PC-9 (cell line): ENCODE measurements at regions not wholly inside any gene's neighbourhood (a gene's known extent, or its start where the extent isn't known, plus 50 kb on each side); places are given as distances from the start of the nearest gene placed in this dataset.

Experiments
- BruUV-seq: library from RNA; stranded (reverse); fragments of 400-500 nt; replicated peaks from 2 replicates; lab custom pipeline; 2021; lab: Mats Ljungman, UMichigan
- CTCF ChIA-PET: fragments of 300-600 bp; sonication (Branson Sonifier 250); formaldehyde crosslinking; loops from one replicate; lab custom pipeline; 2022; ENCODE audit warnings: antibody characterized with exemption; lab: Charles Lee
- POLR2A ChIA-PET: fragments of 300-600 bp; sonication (Branson Sonifier 250); formaldehyde crosslinking; loops from one replicate; lab custom pipeline; 2022; ENCODE audit warnings: antibody characterized with exemption; ENCODE audit not compliant: unreplicated experiment; lab: Charles Lee
- DNase-seq, 2 experiments: peaks; one replicate each; pipeline versions ENCODE4 v3.0.0 to v3.0.0-alpha.2; 2015 to 2022; ENCODE audit warnings: mixed read lengths in 1 of 2
- H2AFZ ChIP-seq: fragments of 200-600 bp; sonication (generic); 2 replicates; pipeline ENCODE4 v1.8.1; 2017; ENCODE audit warnings: antibody characterized with exemption
- H3F3A ChIP-seq: fragments of 200-600 bp; sonication (generic); 2 replicates; pipeline ENCODE4 v1.8.1; 2017; ENCODE audit warnings: antibody characterized with exemption, mild to moderate bottlenecking, low read depth; ENCODE audit not compliant: insufficient read depth
- H3K27ac ChIP-seq: fragments of 200-600 bp; sonication (generic); 2 replicates; pipeline ENCODE4 v1.6.1; 2016; ENCODE audit warnings: mixed run types
- H3K27me3 ChIP-seq: fragments of 200-600 bp; sonication (generic); 2 replicates; pipeline ENCODE4 v1.6.1; 2016; ENCODE audit warnings: low read depth, mixed run types; ENCODE audit not compliant: insufficient read depth
- H3K36me3 ChIP-seq: fragments of 200-600 bp; sonication (generic); 2 replicates; pipeline ENCODE4 v1.6.1; 2016; ENCODE audit warnings: low read depth, mixed run types
- H3K4me1 ChIP-seq: fragments of 200-600 bp; sonication (generic); replicated peaks from 2 replicates; pipeline ENCODE4 v1.6.1; 2016; ENCODE audit warnings: mixed run types; ENCODE audit not compliant: insufficient read depth
- H3K4me2 ChIP-seq: fragments of 200-600 bp; sonication (generic); 2 replicates; pipeline ENCODE4 v1.6.1; 2017; ENCODE audit warnings: mixed run types
- H3K4me3 ChIP-seq: fragments of 200-600 bp; sonication (generic); 2 replicates; pipeline ENCODE4 v1.6.1; 2016; ENCODE audit warnings: mixed run types
- H3K79me2 ChIP-seq: fragments of 200-600 bp; sonication (generic); 2 replicates; pipeline ENCODE4 v1.6.1; 2017; ENCODE audit warnings: low read depth, mixed run types
- H3K9me2 ChIP-seq: fragments of 200-600 bp; sonication (generic); 2 replicates; pipeline ENCODE4 v1.8.1; 2017; ENCODE audit warnings: mild to moderate bottlenecking; ENCODE audit not compliant: insufficient read depth
- H3K9me3 ChIP-seq: fragments of 200-600 bp; sonication (generic); 2 replicates; pipeline ENCODE4 v1.8.1; 2016; ENCODE audit warnings: low read depth; ENCODE audit not compliant: insufficient read depth
- H4K20me1 ChIP-seq: fragments of 200-600 bp; sonication (generic); 2 replicates; pipeline ENCODE4 v1.8.1; 2017; ENCODE audit not compliant: insufficient read depth
- EZH2 ChIP-seq: fragments of 200-600 bp; sonication (generic); IDR thresholded peaks from 2 replicates; pipeline ENCODE4 v1.8.0; 2017; ENCODE audit warnings: antibody characterized with exemption, low read depth
- intact Hi-C: fragments of 100-400 bp; cut with micrococcal nuclease; formaldehyde crosslinking; loops from one replicate; pipeline ENCODE4 v1.10.0; 2022; ENCODE audit not compliant: unreplicated experiment
- TF ChIP-seq, protein P1 (sequence below): fragments of 200-600 bp; sonication (generic); conservative IDR thresholded peaks from 2 replicates; pipeline ENCODE4 v1.6.1; 2017; ENCODE audit warnings: mixed run types, antibody characterized with exemption, mild to moderate bottlenecking, moderate library complexity

DNA sequence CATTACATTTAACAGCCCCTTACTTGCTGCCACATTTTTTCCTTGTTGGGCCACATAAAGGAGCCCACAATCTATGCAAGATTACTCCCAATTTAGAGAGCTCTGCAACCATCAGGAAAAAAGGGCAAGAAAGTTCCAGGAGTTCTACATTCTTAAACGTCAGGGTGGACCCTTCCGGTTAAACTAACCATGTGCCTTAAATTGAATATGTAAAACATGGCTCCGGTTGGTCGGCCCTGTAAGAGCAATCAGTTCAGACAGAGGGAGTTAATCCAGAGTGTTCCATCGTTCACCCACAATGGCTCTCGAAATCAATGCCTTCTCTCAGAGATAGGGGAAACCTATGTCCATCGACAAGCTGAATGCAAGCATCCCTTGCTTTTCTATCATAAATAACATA lies 253.7 kb upstream of the PFKP start:
- DNase-seq: no peak
- Histone ChIP-seq H2AFZ (no peak overlapping the region), H3K4me3 (no peak overlapping the region), H3K9me3 (no peaks in the 10 kb centered on the region), H4K20me1 (no peaks in the 10 kb centered on the region), H3K79me2 (no peaks in the 10 kb centered on the region), H3K9me2 (no peaks in the 10 kb centered on the region), H3K27me3 (peaks cover 9% of the 10 kb centered on the region), H3K4me1 (no peaks in the 10 kb centered on the region), H3K4me2 (no peak overlapping the region), H3F3A (no peaks in the 10 kb centered on the region), H3K36me3 (no peaks in the 10 kb centered on the region), H3K27ac (no peak overlapping the region)
- intact Hi-C loops: no loop called here
- BruUV-seq: no TSS peak
- TF ChIP-seq, protein P1, sequence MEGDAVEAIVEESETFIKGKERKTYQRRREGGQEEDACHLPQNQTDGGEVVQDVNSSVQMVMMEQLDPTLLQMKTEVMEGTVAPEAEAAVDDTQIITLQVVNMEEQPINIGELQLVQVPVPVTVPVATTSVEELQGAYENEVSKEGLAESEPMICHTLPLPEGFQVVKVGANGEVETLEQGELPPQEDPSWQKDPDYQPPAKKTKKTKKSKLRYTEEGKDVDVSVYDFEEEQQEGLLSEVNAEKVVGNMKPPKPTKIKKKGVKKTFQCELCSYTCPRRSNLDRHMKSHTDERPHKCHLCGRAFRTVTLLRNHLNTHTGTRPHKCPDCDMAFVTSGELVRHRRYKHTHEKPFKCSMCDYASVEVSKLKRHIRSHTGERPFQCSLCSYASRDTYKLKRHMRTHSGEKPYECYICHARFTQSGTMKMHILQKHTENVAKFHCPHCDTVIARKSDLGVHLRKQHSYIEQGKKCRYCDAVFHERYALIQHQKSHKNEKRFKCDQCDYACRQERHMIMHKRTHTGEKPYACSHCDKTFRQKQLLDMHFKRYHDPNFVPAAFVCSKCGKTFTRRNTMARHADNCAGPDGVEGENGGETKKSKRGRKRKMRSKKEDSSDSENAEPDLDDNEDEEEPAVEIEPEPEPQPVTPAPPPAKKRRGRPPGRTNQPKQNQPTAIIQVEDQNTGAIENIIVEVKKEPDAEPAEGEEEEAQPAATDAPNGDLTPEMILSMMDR: no peak
- TF ChIP-seq EZH2: no peak
- ChIA-PET CTCF (no interaction called here), POLR2A (no interaction called here)

DNA sequence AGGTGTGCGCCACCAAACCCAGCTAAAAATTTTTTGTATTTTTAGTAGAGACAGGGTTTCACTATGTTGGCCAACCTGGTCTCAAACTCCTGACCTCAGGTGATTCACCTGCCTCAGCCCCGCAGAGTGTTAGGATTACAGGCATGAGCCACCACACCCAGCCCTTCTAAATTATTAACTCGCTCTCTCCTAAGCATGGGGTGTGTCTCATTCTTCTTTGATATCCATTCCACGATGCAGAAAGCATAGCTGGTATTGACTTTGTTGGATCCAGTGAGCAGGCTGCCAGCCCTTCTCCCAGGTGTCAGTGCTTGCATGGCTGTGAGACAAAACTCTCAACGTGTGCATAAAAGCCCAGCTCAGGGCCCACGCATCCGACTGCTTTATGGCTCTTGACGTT lies 254.1 kb upstream of the PFKP start:
- ChIA-PET POLR2A (no interaction called here), CTCF (no interaction called here)
- TF ChIP-seq EZH2: no peak
- TF ChIP-seq, protein P1: no peak
- H3K27me3 ChIP-seq: peaks cover 9% of the 10 kb centered on the region
- intact Hi-C loops: no loop called here
- H3K4me1 ChIP-seq: no peaks in the 10 kb centered on the region
- no peak overlapping the region for H3K4me2 ChIP-seq
- no TSS peak for BruUV-seq
- no peak overlapping the region for H2AFZ ChIP-seq
- no peaks in the 10 kb centered on the region for H3K9me2 ChIP-seq
- no peak overlapping the region for H3K27ac ChIP-seq
- H4K20me1 ChIP-seq: no peaks in the 10 kb centered on the region
- DNase-seq: no peak
- no peaks in the 10 kb centered on the region for H3K9me3 ChIP-seq
- no peaks in the 10 kb centered on the region for H3F3A ChIP-seq
- H3K79me2 ChIP-seq: no peaks in the 10 kb centered on the region
- no peak overlapping the region for H3K4me3 ChIP-seq
- H3K36me3 ChIP-seq: no peaks in the 10 kb centered on the region

DNA sequence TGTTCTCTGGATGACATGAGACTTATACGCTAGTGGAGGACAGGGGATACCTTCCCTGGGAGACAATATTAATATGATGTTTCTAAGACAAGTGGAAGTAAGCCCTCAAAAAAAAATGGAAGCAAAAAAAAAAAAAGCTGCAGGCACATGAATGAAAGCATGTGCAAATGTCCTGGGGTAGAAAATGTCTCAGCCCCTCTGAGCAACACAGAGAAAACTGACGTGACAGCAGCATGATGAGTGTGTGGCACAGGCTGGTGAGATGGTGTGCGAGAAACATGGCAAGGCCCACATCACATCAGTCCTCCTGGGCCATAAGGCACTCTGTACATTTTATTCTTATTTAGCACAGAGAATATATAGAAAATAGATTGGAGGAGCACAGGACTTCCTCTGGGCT lies 254.7 kb upstream of the PFKP start:
- Histone ChIP-seq H2AFZ (no peak overlapping the region), H3K4me3 (no peak overlapping the region), H3F3A (no peaks in the 10 kb centered on the region), H4K20me1 (no peaks in the 10 kb centered on the region), H3K4me2 (no peak overlapping the region), H3K27me3 (peaks cover 9% of the 10 kb centered on the region), H3K4me1 (no peaks in the 10 kb centered on the region), H3K9me3 (no peaks in the 10 kb centered on the region), H3K79me2 (no peaks in the 10 kb centered on the region), H3K36me3 (no peaks in the 10 kb centered on the region), H3K9me2 (no peaks in the 10 kb centered on the region), H3K27ac (no peak overlapping the region)
- no peak for DNase-seq
- no peak for TF ChIP-seq EZH2
- TF ChIP-seq, protein P1: no peak
- BruUV-seq: no TSS peak
- ChIA-PET CTCF (interaction anchor here (0.6 kb wide), 1 partner anchor 197 kb away, joined by 3 read pairs; no protein-coding TSS in a partner anchor), POLR2A (no interaction called here)
- intact Hi-C loops: no loop called here
